Ascending aorta (tissue), 2 donors: ENCODE measurements at regions not wholly inside any gene's neighbourhood (a gene's known extent, or its start where the extent isn't known, plus 50 kb on each side); places are given as distances from the start of the nearest gene placed in this dataset.

ENCODE experiments used
- DNase-seq, 2 donors: peaks; one replicate each; pipeline ENCODE4 v3.0.0-alpha.2; 2019; ENCODE audit warnings: low spot score in 2 of 2
- H3K27ac ChIP-seq, 2 donors: fragments of 200-600 bp; sonication (generic); one replicate each; pipeline ENCODE4 v1.5.1; 2016 to 2017; ENCODE audit warnings: mild to moderate bottlenecking in 1 of 2
- H3K27me3 ChIP-seq: fragments of 200-600 bp; sonication (generic); one replicate; pipeline ENCODE4 v1.5.1; 2017
- H3K36me3 ChIP-seq, 2 donors: fragments of 200-600 bp; sonication (generic); one replicate each; pipeline ENCODE4 v1.5.1; 2016
- H3K4me1 ChIP-seq, 2 donors: fragments of 200-600 bp; sonication (generic); one replicate each; pipeline ENCODE4 v1.5.1; 2016 to 2017; ENCODE audit warnings: mild to moderate bottlenecking in 1 of 2
- H3K4me3 ChIP-seq, 2 donors: fragments of 200-600 bp; sonication (generic); one replicate each; pipeline ENCODE4 v1.5.1; 2016 to 2017; ENCODE audit warnings: mild to moderate bottlenecking in 1 of 2
- H3K9me3 ChIP-seq, 2 donors: fragments of 200-600 bp; sonication (generic); one replicate each; pipeline ENCODE4 v1.5.1; 2016
- CTCF ChIP-seq, 3 experiments: fragments of 200-600 bp in 2 of 3; fragments of 450-650 bp in 1 of 3; sonication (generic) in 2 of 3; IDR thresholded peaks; one replicate each; pipeline ENCODE4 v1.5.1; 2016 to 2019; ENCODE audit warnings: antibody characterized with exemption in 3 of 3, mild to moderate bottlenecking in 1 of 3, moderate library complexity in 1 of 3
- intact Hi-C: fragments of 100-400 bp; cut with DNase I; formaldehyde crosslinking; loops from one replicate; pipeline ENCODE4 v1.15.1; 2023

DNA sequence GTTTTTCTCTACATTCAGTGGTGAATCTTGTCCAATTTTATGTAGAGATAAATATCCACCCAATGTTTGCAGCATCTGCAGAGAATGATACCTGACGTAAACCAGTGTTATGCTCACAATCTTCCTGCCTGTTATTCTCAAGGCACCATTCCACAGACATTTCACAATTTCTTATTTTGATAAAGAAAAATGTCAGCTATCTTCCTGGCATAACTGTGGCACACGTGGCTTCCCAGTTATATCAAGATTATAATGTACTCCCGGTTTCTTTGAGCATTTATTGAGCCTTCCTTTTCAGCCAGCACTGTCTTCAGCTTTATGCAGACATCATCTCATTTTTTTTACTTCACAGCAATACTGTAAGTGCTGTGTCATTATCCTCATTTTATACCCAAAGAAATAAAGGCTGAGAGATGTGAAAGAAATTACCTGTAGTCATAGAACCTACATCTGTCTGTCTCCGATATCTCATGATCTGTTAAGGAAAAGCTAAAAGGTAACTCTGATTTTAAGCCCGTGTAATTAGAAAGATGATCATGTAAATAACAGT is 1300.8 kb upstream of the TENM3 start:
- Histone ChIP-seq H3K36me3 (no peaks in the 10 kb centered on the region), H3K27ac (no peak overlapping the region), H3K4me3 (no peak overlapping the region), H3K4me1 (no peaks in the 10 kb centered on the region), H3K9me3 (no peaks in the 10 kb centered on the region), H3K27me3 (no peaks in the 10 kb centered on the region)
- DNase-seq: no peak
- no peak for TF ChIP-seq CTCF (IDR thresholded peaks at IDR 0.05)
- intact Hi-C loops: no loop called here

- no peak overlapping the region for H3K27ac ChIP-seq
- H3K27me3 ChIP-seq: no peaks in the 10 kb centered on the region
- no peaks in the 10 kb centered on the region for H3K4me1 ChIP-seq
- H3K9me3 ChIP-seq: no peaks in the 10 kb centered on the region
- H3K36me3 ChIP-seq: no peaks in the 10 kb centered on the region
- intact Hi-C loops: no loop called here
- no peak overlapping the region for H3K4me3 ChIP-seq
- DNase-seq: no peak
- no peak for TF ChIP-seq CTCF (IDR thresholded peaks at IDR 0.05)
Measured at GRCh38 chr4:180946188-180946587, 1297.0 kb upstream of the TENM3 start.

GRCh38 chr4:180947425-180947824 is 1295.8 kb upstream of the TENM3 start:
- Histone ChIP-seq H3K9me3 (no peaks in the 10 kb centered on the region), H3K36me3 (no peaks in the 10 kb centered on the region), H3K4me3 (no peak overlapping the region), H3K27me3 (no peaks in the 10 kb centered on the region), H3K4me1 (no peaks in the 10 kb centered on the region), H3K27ac (no peak overlapping the region)
- intact Hi-C loops: no loop called here
- no peak for TF ChIP-seq CTCF (IDR thresholded peaks at IDR 0.05)
- no peak for DNase-seq

GRCh38 chr4:180949424-180950213 is 1293.6 kb upstream of the TENM3 start:
- no peak for DNase-seq
- no peaks in the 10 kb centered on the region for H3K9me3 ChIP-seq
- no peaks in the 10 kb centered on the region for H3K4me1 ChIP-seq
- H3K27ac ChIP-seq: no peak overlapping the region
- H3K4me3 ChIP-seq: no peak overlapping the region
- no peak for TF ChIP-seq CTCF (IDR thresholded peaks at IDR 0.05)
- H3K27me3 ChIP-seq: no peaks in the 10 kb centered on the region
- H3K36me3 ChIP-seq: no peaks in the 10 kb centered on the region
- intact Hi-C loops: no loop called here

DNA sequence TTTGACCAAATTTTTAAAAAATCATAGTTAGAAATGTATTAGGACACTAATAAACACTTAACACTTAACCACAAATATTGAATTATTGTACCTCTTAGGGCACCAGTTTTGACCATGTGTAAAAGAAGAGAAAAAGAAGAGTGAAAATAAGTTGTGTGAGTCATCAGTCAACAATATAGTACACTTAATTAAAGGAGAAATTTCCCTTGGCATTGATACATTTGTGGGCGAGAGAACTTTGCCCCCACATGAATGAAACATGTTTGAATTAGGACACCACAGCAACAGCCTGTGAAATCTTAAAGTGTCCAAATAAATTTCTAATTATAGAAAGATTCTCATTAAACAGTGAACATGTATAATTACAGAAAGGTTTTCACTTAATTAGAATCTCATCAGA is 1292.8 kb upstream of the TENM3 start:
- Histone ChIP-seq H3K36me3 (no peaks in the 10 kb centered on the region), H3K27me3 (no peaks in the 10 kb centered on the region), H3K4me1 (no peaks in the 10 kb centered on the region), H3K9me3 (no peaks in the 10 kb centered on the region), H3K4me3 (no peak overlapping the region), H3K27ac (no peak overlapping the region)
- intact Hi-C loops: no loop called here
- TF ChIP-seq CTCF (IDR thresholded peaks at IDR 0.05): no peak
- DNase-seq: no peak
